Peyer's patch (tissue), 4 donors: ENCODE measurements at regions not wholly inside any gene's neighbourhood (a gene's known extent, or its start where the extent isn't known, plus 50 kb on each side); places are given as distances from the start of the nearest gene placed in this dataset.

Experiments used
- CTCF ChIP-seq, 6 experiments: fragments of 450-650 bp in 4 of 6; fragments of 200-600 bp in 2 of 6; sonication (generic) in 1 of 6; IDR thresholded peaks; one replicate each; pipeline ENCODE4 v1.5.1; 2017 to 2019; ENCODE audit warnings: antibody characterized with exemption in 6 of 6, mild to moderate bottlenecking in 3 of 6, moderate library complexity in 1 of 6
- POLR2A ChIP-seq, 2 donors: fragments of 450-650 bp; IDR thresholded peaks; one replicate each; pipeline ENCODE4 v1.5.1; 2017; ENCODE audit warnings: antibody characterized with exemption in 2 of 2, mild to moderate bottlenecking in 2 of 2, moderate library complexity in 2 of 2

GRCh38 chr6:167442245-167442644 lies 117.4 kb downstream of the TTLL2 start:
- TF ChIP-seq CTCF (IDR thresholded peaks at IDR 0.05) (no peak), POLR2A (IDR thresholded peaks at IDR 0.05) (no peak)
